Type B pancreatic cell (in vitro differentiated cells): ENCODE measurements at regions not wholly inside any gene's neighbourhood (a gene's known extent, or its start where the extent isn't known, plus 50 kb on each side); places are given as distances from the start of the nearest gene placed in this dataset.

Source experiments
- DNase-seq: peaks from one replicate; pipeline ENCODE4 v3.0.0; 2021; ENCODE audit warnings: mixed read lengths; ENCODE audit not compliant: unreplicated experiment; ENCODE audit errors: extremely low spot score
- H3K27ac Mint-ChIP-seq: 2 replicates; pipeline ENCODE4 v1.8.0; 2021; ENCODE audit warnings: mild to moderate bottlenecking, mixed read lengths
- H3K27me3 Mint-ChIP-seq: 2 replicates; pipeline ENCODE4 v1.8.0; 2021; ENCODE audit warnings: mixed read lengths
- H3K36me3 Mint-ChIP-seq: 2 replicates; pipeline ENCODE4 v1.8.0; 2021; ENCODE audit warnings: mixed read lengths
- H3K4me1 Mint-ChIP-seq: one replicate; pipeline ENCODE4 v1.8.0; 2021; ENCODE audit warnings: mixed read lengths; ENCODE audit not compliant: unreplicated experiment
- H3K4me3 Mint-ChIP-seq: 2 replicates; pipeline ENCODE4 v1.8.0; 2021; ENCODE audit warnings: mild to moderate bottlenecking, mixed read lengths
- H3K9me3 Mint-ChIP-seq: 2 replicates; pipeline ENCODE4 v1.8.0; 2021; ENCODE audit warnings: mixed read lengths
- TF ChIP-seq, protein P1 (sequence below): fragments of 200-600 bp; sonication (generic); conservative IDR thresholded peaks from 2 replicates; pipeline ENCODE4 v1.5.0; 2021; ENCODE audit warnings: antibody characterized with exemption, mild to moderate bottlenecking

DNA sequence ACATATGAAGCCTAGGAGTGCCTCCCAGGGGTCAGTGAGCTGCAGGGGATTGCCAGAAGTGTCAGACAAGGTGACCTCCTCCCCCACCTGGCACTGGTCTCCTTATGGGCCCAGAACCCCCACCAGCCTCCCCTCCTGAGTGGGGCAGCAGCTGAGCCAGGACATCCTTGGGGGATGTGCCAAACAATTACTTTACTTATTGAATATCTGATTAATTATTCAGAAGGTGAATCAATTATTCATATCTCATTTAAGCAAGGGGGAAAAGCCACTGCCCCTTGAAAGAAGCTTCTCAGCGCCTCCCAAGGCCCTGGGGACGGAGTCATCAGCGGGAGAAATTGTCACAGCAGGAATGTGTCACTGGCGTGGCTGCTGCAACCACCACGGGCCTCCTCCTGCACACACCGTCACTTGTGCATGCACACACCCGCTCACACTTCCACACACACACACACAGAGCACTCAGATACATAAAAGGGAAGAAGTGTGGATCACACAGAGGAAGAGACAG lies 123.4 kb upstream of the MAFB start:
- H3K4me3 Mint-ChIP-seq, result no peak overlapping the region
- H3K27me3 Mint-ChIP-seq, result peaks cover 44% of the 10 kb centered on the region
- H3K9me3 Mint-ChIP-seq, result no peaks in the 10 kb centered on the region
- H3K36me3 Mint-ChIP-seq, result no peaks in the 10 kb centered on the region
- H3K27ac Mint-ChIP-seq, result no peak overlapping the region
- H3K4me1 Mint-ChIP-seq, result peaks cover 2% of the 10 kb centered on the region
- peak; percentile 31 for DNase-seq
- TF ChIP-seq, protein P1, sequence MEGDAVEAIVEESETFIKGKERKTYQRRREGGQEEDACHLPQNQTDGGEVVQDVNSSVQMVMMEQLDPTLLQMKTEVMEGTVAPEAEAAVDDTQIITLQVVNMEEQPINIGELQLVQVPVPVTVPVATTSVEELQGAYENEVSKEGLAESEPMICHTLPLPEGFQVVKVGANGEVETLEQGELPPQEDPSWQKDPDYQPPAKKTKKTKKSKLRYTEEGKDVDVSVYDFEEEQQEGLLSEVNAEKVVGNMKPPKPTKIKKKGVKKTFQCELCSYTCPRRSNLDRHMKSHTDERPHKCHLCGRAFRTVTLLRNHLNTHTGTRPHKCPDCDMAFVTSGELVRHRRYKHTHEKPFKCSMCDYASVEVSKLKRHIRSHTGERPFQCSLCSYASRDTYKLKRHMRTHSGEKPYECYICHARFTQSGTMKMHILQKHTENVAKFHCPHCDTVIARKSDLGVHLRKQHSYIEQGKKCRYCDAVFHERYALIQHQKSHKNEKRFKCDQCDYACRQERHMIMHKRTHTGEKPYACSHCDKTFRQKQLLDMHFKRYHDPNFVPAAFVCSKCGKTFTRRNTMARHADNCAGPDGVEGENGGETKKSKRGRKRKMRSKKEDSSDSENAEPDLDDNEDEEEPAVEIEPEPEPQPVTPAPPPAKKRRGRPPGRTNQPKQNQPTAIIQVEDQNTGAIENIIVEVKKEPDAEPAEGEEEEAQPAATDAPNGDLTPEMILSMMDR, result no peak

DNA sequence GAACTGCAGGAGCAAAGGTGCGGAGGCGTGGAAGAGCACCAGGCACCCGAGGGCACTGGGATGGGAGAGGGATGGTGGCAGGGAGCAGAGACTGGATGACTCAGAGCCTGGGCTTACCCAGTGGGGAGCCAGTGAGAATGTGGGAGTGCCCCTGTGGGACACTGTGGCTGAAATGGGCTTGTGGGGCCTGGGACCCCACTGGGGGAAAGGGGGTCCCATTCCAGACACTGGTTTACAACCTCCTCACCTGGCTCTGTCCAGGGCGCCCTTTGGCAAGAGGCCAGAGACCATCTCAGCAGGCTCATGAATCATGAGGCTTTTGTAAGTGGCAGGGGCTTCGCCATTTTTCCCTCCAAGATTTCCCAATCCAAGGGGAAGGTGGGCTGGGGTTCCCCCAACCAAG lies 124.0 kb upstream of the MAFB start:
- H3K4me3 Mint-ChIP-seq, result no peak overlapping the region
- TF ChIP-seq, protein P1, result no peak
- no peaks in the 10 kb centered on the region for H3K36me3 Mint-ChIP-seq
- H3K27me3 Mint-ChIP-seq, result peaks cover 39% of the 10 kb centered on the region
- H3K9me3 Mint-ChIP-seq, result peaks cover 3% of the 10 kb centered on the region
- no peaks in the 10 kb centered on the region for H3K4me1 Mint-ChIP-seq
- no peak overlapping the region for H3K27ac Mint-ChIP-seq
- DNase-seq, result peak; percentile 44

- DNase-seq, result no peak
- Mint-ChIP-seq H3K27ac (no peak overlapping the region), H3K36me3 (no peaks in the 10 kb centered on the region), H3K27me3 (peaks cover 31% of the 10 kb centered on the region), H3K4me3 (no peak overlapping the region), H3K9me3 (peaks cover 9% of the 10 kb centered on the region), H3K4me1 (no peaks in the 10 kb centered on the region)
- TF ChIP-seq, protein P1, result no peak
Observed at GRCh38 chr20:40813708-40814630, 124.9 kb upstream of the MAFB start.

- Mint-ChIP-seq H3K4me3 (no peak overlapping the region), H3K9me3 (peaks cover 9% of the 10 kb centered on the region), H3K4me1 (no peaks in the 10 kb centered on the region), H3K27ac (no peak overlapping the region), H3K36me3 (no peaks in the 10 kb centered on the region), H3K27me3 (peaks cover 31% of the 10 kb centered on the region)
- TF ChIP-seq, protein P1, result no peak
- peak; percentile 53 for DNase-seq
Observed at GRCh38 chr20:40814631-40814960, 125.6 kb upstream of the MAFB start.

GRCh38 chr20:40815156-40816038 lies 126.4 kb upstream of the MAFB start:
- H3K4me3 Mint-ChIP-seq, result no peak overlapping the region
- no peaks in the 10 kb centered on the region for H3K4me1 Mint-ChIP-seq
- H3K27ac Mint-ChIP-seq, result no peak overlapping the region
- peaks cover 27% of the 10 kb centered on the region for H3K27me3 Mint-ChIP-seq
- H3K9me3 Mint-ChIP-seq, result peaks cover 9% of the 10 kb centered on the region
- TF ChIP-seq, protein P1, result no peak
- peak; percentile 59 for DNase-seq
- no peaks in the 10 kb centered on the region for H3K36me3 Mint-ChIP-seq
